NOMO-1 (cell line): ENCODE measurements at regions not wholly inside any gene's neighbourhood (a gene's known extent, or its start where the extent isn't known, plus 50 kb on each side); places are given as distances from the start of the nearest gene placed in this dataset.
"Not testable (repeated sequence)": the region's sequence is repeated elsewhere in the genome, so short reads cannot be mapped to it uniquely, and the experiment has no call there.

ENCODE experiments used
- DNase-seq, 2 experiments: peaks; one replicate each; lab custom pipeline; 2025; ENCODE audit not compliant: unreplicated experiment in 2 of 2; lab: John Stamatoyannopoulos, UW

DNA sequence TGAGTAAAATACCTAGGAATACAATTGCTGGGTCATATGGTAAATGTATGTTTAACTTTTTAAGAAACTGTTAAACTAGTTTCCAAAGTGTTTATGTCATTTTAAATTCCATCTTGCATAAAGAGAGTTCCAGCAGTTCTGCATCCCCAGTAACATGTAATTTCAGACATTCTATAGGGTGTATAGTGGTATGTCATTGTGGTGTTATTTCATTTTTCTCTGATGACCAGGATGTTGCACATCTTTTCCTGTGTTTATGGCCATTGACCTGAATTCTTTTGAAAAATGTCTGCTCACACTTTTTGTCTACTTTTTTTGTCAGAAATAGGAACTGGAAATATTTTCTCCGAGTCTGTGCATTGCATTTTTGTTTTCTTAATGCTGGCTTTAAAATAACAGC, 128.9 kb downstream of the TMEM200A start:
- DNase-seq, result no peak

DNA sequence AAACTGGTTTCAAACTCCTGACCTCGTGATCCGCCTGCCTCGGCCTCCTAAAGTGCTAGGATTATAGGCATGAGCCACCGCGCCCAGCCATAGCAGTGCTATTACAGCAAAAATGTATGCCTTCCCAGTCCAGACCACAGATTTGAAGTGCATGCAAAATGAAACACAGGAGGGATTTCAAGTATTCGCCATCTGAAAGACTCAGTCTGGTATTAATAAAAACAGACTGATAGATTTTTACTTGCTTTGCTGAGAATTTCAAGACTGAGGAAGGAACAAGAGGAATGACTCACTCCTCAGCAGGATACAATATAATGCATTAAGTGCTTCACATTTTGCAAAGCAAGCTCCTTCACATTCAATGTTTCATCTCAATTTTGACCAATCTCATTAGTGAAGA, 134.9 kb downstream of the TMEM200A start:
- DNase-seq, result no peak

DNA sequence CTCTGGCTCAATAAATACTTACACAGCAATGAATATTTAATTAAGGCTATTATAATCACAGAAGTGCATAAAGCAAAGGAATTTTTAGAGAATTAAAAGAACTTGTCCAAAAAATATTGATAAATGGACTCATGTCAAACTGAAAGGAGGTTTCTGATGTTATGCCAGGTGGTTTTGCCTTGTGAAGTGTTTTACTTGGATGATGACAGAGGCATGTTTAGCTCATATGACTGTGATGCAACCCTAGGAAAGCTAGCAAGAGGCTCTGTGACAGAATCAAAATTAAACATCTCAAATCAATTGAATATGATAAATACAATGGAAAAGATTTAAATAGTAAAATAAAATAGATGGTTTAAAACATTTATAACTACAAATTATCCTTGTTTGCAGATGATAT, 137.3 kb downstream of the TMEM200A start:
- no peak for DNase-seq

DNA sequence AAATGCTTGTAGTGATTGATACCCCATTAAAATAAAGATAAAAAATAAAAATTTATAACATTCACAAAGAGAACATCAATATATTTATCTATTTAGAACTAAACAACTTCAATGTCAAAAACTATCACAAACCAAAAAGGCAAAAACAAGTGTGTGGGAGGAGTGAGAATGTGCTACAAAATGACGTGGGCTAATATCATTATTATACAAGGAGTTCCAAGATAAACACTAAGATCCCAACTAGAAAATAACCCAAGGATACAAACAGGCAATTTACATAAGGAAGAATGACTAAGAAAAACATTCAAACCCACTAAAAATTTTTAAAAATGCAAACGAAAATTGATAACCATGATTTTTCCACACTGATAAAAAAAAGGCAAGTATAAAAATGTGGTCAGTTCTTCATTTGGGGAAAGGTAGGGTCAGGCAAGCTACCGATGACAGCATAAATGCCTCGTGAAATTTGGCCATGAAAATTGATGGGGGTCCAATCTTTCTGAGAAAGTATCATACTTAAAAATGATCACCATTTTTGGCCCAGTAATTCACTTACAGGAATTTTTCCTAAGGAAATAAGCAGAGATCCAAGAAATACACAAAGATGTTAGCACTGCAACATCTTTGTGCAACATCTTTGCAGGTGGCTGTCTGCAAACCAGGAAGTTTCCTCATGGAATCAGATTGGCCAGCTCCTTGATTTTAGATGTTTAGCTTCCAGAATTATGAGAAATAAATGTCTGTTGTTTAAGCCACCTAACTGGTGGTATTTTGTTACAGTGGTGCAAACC, 140.2 kb downstream of the TMEM200A start:
- no peak for DNase-seq

DNA sequence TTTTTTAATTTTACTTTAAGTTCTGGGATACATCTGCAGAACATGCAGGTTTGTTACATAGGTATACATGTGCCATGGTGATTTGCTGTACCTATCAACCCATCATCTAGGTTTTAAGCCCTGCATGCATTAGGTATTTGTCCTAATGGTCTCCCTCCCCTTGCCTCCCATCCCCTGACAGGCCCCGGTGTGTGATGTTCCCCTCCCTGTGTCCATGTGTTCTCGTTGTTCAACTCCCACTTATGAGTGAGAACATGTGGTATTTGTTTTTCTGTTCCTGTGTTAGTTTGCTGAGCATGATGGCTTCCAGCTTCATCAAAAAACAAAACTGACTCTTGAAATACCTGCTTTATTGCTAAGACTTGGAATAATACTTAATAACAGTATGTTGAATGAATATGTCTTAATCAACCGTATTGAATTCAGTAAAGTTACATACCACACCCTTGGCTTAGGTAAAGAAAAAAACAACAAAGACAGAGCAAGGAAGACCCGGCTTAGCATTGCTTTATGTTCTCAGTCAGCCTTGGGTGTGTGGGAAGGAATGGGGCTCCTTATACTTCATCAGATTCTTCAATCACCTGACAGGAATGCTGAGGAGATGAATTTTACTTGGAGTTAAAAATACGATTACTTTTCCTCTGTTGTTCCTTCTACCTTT, 141.3 kb downstream of the TMEM200A start:
- not testable (repeated sequence) for DNase-seq

DNA sequence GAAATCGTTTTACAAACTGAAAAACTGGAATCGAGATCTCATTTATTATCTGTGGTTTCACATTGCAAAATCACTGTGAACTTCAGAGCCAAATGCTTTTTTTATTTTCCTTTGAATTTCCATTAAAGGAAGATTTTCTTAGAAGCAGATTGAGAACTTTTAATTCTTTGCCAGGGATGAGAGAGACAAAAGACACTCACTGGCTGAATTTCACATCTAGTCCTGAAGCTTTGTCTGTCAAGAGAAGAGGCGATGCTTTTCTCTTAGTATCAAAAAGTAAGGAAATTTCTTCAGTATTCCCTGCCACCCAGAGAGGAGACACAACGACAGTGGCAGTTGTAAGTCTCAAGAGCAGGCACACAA, 141.8 kb downstream of the TMEM200A start:
- DNase-seq, result no peak

DNA sequence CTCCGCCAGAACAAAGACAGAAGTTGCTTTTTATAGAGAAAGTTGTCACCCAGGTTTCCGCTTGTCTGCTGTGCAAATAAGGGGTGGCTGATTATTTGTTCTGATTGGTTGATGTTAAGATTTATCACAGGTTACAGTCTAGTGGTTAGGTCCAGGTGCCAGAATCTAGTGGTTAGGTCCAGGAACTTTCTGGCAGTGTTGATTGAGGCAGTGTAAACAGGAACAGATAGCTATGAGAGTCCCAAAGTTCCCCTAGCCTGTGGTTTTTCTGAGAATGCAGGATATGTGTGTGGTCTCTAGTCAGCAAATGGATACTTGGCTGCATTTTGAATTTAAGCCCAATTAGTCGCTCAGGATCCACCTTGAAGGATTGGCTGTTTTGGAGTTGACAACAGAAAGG, 148.0 kb downstream of the TMEM200A start:
- DNase-seq, result no peak

DNA sequence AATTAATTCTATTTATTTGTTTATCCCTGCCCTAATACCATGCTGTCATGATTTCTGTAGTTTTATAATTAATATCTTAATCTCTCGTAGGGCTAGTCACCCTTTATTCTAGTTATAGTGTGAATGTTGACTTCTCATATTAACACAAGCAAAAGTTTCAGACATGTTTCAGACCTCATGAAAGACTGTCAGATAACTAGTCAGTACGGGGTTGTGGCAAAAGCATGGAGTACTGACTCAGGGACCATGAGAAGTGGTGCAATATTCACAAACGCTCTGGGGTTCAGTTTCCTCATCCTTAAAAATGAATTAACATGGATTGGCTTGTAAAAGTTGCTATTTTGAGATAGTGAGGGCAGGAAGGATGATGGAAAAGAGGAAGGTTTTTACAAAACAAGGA, 148.9 kb downstream of the TMEM200A start:
- no peak for DNase-seq

DNA sequence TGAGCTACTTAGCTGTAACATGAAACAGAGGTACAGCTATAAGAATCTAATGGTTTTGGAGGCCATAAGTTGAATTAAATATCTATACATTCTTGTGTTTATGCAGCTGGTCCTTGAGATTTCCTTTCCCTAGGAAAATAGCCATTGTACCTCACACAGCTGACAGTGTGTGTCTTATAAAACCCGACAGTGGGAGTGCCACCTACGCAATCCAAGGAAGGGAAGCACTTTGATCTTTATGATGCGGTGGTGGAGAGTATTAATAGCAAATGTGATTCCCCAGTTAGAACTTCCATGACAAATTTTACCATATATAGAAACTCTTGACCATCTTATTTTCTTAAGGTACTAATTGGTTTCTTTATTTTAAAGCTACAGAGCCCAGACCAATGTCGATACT, 149.5 kb downstream of the TMEM200A start:
- no peak for DNase-seq

DNA sequence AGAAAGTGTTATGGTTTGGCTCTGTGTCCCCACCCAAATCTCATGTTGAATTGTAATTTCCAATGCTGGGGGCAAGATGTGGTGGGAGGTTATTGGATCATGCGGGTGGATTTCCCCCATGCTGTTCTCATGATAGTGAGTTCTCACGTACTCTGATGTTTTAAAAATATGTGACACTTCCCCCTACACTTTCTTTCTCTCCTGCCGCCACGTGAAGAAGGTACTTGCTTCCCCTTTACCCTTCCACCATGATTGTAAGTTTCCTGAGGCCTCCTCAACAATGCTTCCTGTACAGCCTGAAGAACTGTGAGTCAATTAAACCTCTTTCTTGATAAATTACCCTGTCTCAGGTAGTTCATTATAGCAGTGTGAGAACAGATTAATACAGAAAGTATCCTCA, 150.8 kb downstream of the TMEM200A start:
- DNase-seq, result no peak

DNA sequence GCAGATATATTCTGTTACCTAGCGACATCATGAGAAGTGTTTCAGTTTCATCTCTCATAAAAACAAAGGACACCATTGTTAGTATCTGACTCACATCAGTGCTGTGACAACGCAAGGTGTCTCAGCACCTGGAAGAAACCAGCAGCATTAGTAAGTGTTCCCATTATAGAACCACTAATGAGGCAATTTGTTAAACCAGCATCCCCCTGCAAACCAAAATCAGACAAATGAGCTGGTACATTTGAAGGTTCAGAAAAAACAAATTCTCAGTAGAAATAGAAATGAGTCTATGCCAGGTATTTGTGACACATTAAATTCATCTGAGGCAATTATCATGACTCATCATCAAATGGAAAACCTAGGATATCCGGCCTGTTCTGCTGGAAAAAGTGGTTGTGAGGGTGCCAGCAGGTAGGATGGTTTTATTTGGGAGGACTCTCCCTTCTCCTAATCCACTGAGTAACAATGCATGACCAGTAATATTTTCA, 151.7 kb downstream of the TMEM200A start:
- no peak for DNase-seq

DNA sequence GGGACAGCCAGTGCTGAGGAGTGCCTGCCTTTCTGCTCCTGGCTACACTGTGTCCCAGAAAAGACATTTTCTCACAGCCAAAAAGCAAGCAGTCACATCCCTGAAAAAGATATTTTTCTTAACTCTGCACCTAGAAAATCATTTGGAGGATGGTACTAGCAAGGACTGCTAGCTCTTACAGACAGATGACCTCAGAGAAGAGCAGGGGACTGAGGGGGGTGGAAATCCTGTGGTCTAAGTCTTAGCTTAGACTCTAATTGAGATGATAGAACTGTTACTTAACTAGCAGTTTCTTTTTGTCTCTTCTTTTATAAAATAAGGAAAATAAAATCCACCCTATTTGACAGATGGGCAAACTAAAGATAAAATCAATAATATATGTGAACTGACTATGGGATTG, 152.8 kb downstream of the TMEM200A start:
- DNase-seq, result no peak

DNA sequence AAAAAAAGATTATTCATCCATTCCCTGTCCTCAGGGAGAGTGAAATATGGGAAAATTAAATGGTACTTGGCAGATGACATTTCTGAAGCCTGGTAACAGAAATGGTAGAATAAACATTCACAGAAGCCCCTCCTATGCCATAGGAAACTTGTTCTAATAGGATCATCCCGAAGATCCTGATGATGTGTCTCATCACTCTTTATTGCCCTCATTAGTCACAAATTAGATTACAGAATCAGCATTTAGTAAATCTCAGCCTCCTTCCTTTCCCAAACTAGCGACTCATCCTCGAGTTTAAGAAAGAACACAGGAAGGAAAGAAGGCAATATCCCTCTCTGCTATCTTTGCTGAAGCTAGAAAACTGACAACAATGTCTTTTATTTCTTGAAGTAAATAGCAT, 154.4 kb downstream of the TMEM200A start:
- no peak for DNase-seq

DNA sequence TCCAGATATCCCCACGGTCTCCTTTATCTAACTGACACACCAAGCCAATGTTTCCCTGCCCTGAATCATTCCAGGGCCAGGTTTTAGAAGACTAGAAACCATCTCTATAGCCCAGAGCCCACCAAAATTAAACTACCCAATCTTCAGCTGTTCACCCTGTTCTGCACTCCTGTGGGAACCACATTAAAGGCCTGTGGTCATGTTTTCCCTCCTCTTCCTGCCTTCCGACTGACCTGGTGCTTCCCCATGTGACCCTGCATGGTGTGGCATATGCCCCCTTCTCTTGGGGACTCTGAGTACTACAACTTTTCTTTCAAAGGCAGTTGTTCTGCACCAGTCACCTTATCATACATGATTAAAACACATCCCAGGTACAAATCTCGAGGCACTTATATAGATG, 155.0 kb downstream of the TMEM200A start:
- DNase-seq, result no peak

DNA sequence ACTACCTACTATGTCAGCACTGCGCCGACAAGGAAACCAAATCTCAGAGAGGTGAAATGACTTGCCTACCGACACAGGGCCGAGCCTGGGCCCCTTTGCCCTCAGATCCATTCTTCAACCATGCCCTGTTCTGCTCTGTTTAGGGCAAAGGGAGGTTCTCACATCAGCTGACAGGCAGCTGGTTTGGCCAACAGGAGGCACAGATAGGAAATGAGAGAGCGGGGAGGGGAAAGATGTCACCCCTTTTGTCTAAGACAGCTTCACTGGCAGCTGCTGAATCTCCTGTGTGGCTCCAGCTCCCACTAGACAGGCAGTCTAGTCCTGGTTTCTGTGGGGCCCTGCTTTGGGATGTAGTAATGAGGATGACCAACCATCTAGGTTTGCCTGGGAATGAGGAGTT, 158.7 kb downstream of the TMEM200A start:
- DNase-seq, result no peak

DNA sequence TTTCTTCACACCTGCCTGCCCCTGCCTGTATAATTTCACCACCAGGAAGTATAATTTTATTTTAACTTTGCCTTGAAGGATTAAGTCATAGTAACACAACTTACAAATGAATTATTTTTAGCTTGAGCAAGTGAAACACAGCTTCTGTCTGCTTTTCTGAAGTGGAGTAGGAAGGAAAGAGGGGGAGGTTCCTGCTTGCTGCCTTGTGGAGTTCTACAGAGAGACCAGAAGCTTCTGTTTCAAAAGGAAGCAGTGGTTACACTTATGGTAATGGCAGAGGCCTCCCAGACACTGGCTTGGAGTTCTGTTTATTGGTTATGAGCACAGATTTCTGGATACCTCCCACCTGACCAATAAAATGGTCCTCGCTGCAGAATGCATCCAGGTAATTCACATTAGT, 159.6 kb downstream of the TMEM200A start:
- peak in 1 of 2 experiments; percentile 33 for DNase-seq

DNA sequence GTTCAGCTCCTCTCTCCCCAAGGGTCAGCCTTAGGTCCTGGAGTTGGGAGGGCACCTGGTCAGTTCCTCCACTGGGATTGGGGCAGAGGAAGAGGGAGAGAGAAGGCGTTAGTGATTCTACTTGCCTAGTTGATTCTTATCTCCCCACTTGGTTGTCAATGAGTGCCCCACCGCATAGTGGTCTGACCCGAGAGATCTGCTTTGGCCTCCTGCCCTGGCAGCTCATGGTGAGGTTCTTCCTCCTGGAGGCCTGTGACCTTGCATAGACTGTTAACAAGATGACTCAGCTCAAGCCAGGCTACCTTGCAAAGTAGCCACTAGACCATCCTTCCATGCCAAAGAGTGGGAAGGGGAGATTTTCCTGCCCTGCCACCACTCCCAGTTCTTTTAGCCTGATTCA, 160.6 kb downstream of the TMEM200A start:
- no peak for DNase-seq

DNA sequence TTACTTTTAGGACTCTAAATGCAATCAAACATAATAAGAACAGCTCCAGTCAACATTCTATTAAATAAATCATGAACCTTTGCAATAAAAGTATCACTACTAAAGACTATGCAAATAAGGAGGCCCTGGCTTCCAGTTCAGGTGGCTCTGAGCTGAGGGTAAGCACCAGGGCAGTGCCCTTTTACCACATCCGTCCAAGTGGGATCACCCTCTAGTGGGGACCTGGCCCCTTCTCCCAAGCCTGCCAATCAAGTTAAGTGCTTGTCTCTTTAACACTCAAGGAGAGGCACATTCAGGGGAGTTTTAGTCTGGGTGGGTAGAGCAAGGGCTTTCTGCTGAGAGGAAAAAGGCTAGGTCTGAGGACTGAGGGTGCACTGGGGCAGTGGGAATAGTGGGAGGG, 161.4 kb downstream of the TMEM200A start:
- DNase-seq, result no peak

DNA sequence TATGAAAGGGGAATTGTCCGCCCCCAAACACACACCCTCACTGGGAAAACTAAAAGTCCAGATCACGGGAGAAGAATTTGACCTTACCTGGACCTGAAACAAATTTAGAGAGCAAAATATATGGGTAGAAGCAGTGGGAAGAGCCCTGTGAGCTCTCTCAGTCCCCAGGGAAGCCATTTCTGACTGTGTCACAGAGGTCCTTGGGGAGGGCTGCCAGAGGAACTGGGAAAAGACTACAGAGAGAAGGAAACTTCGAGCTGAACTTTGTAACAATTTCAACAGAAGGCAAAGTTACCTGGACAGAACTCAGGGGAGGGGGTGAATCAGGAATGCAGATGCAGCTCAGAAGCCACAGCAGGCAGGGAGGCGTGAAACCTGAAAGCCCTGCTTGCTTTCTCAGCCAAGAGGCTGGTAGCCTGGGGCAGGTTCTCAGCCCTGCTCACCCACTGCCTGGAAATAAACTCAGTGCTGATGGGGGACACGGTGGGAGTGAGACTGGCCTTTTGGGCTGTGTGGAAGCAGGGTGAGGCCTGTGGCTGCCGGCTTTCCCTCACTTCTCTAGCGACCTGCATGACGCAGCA, 163.8 kb downstream of the TMEM200A start:
- DNase-seq, result no peak

DNA sequence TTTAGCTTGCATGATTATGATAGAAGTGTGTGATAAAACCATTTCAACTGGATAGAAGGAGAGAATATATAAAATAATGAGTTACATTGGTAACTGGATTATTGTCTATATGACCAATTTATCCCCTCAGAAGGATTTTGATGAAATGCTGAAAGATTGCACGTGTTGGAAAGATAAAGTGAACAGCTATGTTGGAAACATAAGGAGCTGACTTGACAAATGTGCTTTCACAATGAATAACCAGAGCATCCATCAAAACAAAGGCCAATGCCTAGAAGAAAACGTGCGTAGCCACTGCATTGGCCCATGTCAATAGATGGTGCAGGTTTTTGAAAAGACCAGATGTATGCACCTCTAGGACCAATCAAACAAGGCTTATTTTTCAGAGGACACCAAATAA, 168.8 kb downstream of the TMEM200A start:
- DNase-seq, result no peak

DNA sequence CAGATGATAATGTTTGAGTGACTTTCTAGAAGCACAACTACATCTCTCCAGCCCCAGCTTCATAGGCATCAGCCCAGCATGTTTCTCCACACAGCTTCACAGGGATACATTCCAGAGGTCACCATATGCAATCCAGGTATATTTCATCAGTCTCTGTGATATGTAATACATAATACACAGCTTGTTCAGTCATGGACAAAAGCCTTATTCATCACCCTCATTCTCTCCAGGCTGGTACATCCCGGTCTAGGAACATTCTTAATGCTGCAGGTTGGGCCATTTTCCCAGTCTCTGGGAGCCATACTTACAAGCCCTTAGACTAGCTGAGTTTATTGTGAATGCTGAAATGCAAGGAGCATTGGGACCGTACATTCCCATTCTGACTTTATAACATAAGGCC, 169.4 kb downstream of the TMEM200A start:
- DNase-seq, result no peak

DNA sequence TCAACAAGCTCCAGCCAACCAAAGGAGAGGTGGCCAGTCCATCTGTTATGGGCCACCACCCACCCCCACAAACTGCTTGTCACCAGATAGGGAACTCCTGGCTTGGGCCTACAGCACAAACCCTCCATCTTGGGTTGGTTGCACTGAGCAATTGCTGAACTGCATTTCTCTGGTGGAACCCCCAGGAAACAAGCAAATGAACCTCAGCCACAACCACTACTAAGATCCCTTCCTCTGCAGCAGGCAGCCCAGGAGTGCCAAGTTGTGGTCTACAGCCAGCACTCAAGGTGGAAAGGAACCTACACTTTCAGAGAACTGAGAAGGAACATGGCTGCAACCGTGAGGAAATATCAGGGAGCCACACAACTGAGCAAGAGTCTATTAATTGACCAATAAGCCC, 171.6 kb downstream of the TMEM200A start:
- DNase-seq, result no peak
